ENCODE measurements at regions not wholly inside any gene's neighbourhood (a gene's known extent, or its start where the extent isn't known, plus 50 kb on each side); places are given as distances from the start of the nearest gene placed in this dataset.

- no peak overlapping the region for H3K4me3 ChIP-seq (ENCODE audit: low read length, poor library complexity, severe bottlenecking)
- H3F3A ChIP-seq (ENCODE audit: low read depth): peaks cover 4% of the 10 kb centered on the region; the same call in 1 of the 2 replicates
- H3K79me2 ChIP-seq (ENCODE audit: insufficient read depth, low read length): no peaks in the 10 kb centered on the region
- H4K20me1 ChIP-seq (ENCODE audit: insufficient read depth, low read length, poor library complexity, severe bottlenecking): no peaks in the 10 kb centered on the region
- no peak overlapping the region for H2AFZ ChIP-seq (ENCODE audit: low read length)
- no peaks in the 10 kb centered on the region for H3K9me2 ChIP-seq (replicated peaks; ENCODE audit: low read depth, low read length)
- no peaks in the 10 kb centered on the region for H3K9me3 ChIP-seq (ENCODE audit: insufficient read depth, low read depth, low read length)
- no peaks in the 10 kb centered on the region for H3K36me3 ChIP-seq (ENCODE audit: insufficient read depth, low read length)
- TF ChIP-seq, protein P1, sequence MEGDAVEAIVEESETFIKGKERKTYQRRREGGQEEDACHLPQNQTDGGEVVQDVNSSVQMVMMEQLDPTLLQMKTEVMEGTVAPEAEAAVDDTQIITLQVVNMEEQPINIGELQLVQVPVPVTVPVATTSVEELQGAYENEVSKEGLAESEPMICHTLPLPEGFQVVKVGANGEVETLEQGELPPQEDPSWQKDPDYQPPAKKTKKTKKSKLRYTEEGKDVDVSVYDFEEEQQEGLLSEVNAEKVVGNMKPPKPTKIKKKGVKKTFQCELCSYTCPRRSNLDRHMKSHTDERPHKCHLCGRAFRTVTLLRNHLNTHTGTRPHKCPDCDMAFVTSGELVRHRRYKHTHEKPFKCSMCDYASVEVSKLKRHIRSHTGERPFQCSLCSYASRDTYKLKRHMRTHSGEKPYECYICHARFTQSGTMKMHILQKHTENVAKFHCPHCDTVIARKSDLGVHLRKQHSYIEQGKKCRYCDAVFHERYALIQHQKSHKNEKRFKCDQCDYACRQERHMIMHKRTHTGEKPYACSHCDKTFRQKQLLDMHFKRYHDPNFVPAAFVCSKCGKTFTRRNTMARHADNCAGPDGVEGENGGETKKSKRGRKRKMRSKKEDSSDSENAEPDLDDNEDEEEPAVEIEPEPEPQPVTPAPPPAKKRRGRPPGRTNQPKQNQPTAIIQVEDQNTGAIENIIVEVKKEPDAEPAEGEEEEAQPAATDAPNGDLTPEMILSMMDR (conservative IDR thresholded peaks at IDR 0.05; ENCODE audit: low read length): no peak
- no peak for TF ChIP-seq EZH2phosphoT487 (IDR thresholded peaks at IDR 0.05; ENCODE audit: borderline replicate concordance)
- no peak overlapping the region for H3K4me2 ChIP-seq (ENCODE audit: low read depth, low read length, poor library complexity, severe bottlenecking)
- no peak overlapping the region for H3K9ac ChIP-seq (ENCODE audit: low read depth, low read length, poor library complexity, severe bottlenecking)
- peaks cover 36% of the 10 kb centered on the region for H3K4me1 ChIP-seq (ENCODE audit: insufficient read depth, low read length, poor library complexity, severe bottlenecking)
- no peaks in the 10 kb centered on the region for H3K27me3 ChIP-seq (ENCODE audit: insufficient read depth, low read length, poor library complexity, severe bottlenecking)
Observed at GRCh38 chr12:68560851-68561422, 49.8 kb upstream of the RAP1B start.

Measured in Loucy (cell line).